ENCODE measurements at regions not wholly inside any gene's neighbourhood (a gene's known extent, or its start where the extent isn't known, plus 50 kb on each side); places are given as distances from the start of the nearest gene placed in this dataset.

DNA sequence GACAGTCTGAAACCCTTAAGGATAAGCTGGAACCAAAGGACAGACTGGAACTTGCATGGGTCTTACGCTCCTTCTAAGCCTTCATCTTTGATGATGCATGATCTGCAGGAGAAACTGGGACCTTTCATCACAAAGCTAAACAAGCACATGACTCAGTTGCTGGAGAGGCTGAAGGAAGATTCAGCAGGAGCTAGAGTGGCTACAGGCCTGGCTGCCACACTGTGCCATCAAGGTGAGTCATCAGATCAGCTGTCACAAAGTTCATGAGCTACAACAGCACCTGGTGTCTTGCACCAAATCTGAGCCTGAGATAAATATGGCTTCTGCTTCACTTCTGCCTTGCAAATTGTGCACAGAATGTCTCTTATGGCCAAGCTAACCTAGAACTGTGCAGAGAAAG lies 95.5 kb upstream of the MARK1 start:
- no peak overlapping the region for H3K4me3 ChIP-seq (replicated peaks; ENCODE audit: low read depth, low read length)
- TF ChIP-seq, protein P1, sequence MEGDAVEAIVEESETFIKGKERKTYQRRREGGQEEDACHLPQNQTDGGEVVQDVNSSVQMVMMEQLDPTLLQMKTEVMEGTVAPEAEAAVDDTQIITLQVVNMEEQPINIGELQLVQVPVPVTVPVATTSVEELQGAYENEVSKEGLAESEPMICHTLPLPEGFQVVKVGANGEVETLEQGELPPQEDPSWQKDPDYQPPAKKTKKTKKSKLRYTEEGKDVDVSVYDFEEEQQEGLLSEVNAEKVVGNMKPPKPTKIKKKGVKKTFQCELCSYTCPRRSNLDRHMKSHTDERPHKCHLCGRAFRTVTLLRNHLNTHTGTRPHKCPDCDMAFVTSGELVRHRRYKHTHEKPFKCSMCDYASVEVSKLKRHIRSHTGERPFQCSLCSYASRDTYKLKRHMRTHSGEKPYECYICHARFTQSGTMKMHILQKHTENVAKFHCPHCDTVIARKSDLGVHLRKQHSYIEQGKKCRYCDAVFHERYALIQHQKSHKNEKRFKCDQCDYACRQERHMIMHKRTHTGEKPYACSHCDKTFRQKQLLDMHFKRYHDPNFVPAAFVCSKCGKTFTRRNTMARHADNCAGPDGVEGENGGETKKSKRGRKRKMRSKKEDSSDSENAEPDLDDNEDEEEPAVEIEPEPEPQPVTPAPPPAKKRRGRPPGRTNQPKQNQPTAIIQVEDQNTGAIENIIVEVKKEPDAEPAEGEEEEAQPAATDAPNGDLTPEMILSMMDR (IDR thresholded peaks at IDR 0.05; ENCODE audit: low read depth, low read length, missing control alignments): no peak
- DNase-seq (ENCODE audit: extremely low read depth, low read depth): no peak

DNA sequence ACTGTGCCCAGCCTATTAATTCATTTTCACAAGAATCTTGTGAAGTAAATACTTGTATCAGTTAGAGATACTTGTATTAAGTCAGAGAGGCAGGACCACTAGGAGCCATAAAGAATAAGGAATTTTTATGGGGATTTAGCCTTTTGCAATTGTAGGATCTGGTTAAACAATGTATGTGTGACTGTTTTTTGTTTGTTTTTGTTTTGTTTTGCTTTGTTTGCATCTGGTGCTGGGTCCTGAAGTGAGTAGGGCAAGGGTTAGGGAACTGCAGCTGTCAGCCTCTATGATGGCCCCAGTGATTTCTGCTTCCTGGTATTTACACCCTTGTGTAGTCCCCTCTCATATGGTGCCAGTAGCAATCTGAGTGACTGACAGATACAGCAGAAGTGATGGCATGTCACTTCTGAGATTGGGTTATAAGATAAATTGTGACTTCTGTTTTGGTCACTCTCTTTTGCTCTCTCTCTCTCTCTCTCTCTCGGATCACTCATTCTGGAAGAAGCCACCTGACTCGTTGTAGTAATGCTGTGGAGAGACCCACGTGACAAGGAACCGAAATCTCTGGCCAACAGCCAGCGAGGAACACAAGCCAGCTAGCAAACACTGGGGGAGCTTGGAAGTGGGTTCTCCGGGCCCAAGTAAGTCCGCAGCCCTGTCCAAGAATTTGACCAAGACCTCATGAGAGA lies 96.2 kb upstream of the MARK1 start:
- TF ChIP-seq, protein P1 (IDR thresholded peaks at IDR 0.05; ENCODE audit: low read depth, low read length, missing control alignments): no peak
- no peak overlapping the region for H3K4me3 ChIP-seq (replicated peaks; ENCODE audit: low read depth, low read length)
- DNase-seq (ENCODE audit: extremely low read depth, low read depth): no peak

DNA sequence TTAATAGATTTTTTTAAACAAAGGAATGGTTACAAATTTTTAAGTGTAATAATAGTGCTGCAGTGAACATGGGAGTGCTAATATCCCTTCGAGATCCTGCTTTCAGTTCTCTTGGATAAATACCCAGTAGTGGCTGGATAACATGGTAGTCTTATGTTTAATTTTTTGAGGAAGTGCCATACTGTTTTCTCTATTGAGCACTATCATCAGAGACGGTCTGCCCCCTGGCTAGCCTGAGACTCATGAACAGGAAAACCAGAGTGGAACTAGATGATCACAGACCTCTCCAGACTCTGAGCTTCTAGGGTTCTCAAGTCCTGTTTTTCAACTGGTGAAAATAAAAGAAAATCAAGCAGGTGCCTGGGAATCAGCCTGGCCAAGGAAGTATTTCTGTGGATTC lies 97.3 kb upstream of the MARK1 start:
- TF ChIP-seq, protein P1 (IDR thresholded peaks at IDR 0.05; ENCODE audit: low read depth, low read length, missing control alignments): no peak
- no peak overlapping the region for H3K4me3 ChIP-seq (replicated peaks; ENCODE audit: low read depth, low read length)
- no peak for DNase-seq (ENCODE audit: extremely low read depth, low read depth)

DNA sequence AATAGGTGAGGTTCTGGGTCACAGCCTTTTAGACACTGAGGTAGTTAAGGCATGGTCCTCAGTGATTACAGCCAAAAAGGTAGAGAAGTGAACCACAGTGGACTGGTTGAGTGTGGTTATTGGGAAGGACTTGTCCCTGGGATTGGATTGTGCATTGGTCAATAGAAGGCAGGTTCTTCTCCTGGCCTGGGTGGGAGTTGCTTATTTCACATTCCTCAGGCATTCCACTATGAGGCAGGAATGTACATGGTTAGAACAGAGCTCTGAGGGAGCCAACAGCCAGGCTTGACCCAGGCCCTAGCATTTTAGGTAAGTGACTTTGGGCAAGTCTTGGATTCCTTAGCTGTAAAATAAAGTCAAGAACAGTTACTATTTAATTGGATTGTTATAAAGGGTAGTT lies 97.9 kb upstream of the MARK1 start:
- TF ChIP-seq, protein P1 (IDR thresholded peaks at IDR 0.05; ENCODE audit: low read depth, low read length, missing control alignments): no peak
- no peak for DNase-seq (ENCODE audit: extremely low read depth, low read depth)
- no peak overlapping the region for H3K4me3 ChIP-seq (replicated peaks; ENCODE audit: low read depth, low read length)

DNA sequence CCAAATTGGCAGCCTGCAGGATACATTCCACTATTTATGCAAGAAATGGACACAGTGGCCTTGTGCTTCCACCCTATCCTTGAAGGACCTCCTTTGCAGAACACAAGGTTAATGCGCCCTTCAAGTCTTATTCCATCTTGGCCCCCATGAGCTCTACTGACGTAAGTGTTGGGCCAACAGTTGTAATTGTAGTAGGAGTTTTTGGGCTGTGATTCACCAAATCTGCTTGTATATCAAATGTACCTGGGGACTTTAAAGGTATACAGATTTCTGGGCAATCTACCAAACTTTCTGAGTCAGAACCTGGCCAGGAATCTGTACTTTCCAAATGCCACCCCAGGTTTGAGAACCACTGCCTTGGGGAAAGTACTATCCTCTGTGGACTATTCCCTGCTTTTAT lies 100.9 kb upstream of the MARK1 start:
- no peak overlapping the region for H3K4me3 ChIP-seq (replicated peaks; ENCODE audit: low read depth, low read length)
- no peak for DNase-seq (ENCODE audit: extremely low read depth, low read depth)
- TF ChIP-seq, protein P1 (IDR thresholded peaks at IDR 0.05; ENCODE audit: low read depth, low read length, missing control alignments): no peak

DNA sequence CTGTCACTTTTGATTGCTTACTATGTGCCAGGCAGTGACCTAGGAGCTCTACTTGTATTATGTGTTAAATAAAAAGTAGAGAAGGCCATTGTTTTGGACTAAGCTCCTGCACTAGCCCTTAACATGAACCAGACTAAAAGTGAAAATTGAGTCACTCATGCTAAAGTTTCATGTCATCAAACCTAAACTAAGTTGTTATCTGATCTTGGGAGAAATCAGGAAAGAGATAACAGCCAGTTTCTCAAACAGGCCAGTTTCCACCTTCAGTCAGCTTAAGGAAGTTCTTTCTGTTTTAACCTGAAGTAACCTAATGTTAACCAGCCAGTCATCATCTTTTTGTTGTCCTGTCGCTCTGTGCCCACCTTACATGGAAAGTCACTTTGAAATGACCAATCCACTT lies 102.1 kb upstream of the MARK1 start:
- TF ChIP-seq, protein P1 (IDR thresholded peaks at IDR 0.05; ENCODE audit: low read depth, low read length, missing control alignments): no peak
- DNase-seq (ENCODE audit: extremely low read depth, low read depth): no peak
- H3K4me3 ChIP-seq (replicated peaks; ENCODE audit: low read depth, low read length): no peak overlapping the region

DNA sequence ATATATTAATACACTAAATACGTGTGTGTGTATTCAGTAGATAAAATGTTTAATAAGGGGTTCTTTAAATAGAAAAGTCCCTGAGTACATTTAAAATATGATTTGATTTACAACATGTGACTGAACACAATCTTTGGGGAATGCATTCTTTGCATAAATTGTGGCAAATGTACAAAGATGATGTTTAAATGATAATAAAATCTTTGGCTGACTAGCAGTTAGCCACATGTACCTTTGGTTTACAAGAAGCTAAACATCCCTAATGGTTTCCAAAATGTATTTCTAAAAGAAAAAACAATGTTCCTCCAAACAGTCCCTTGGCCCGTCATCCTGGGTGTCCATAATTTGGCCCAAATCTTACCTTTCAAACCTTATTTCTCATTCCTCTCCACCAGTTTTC lies 106.4 kb upstream of the MARK1 start:
- TF ChIP-seq, protein P1 (IDR thresholded peaks at IDR 0.05; ENCODE audit: low read depth, low read length, missing control alignments): no peak
- no peak for DNase-seq (ENCODE audit: extremely low read depth, low read depth)

More for the DNA sequence above, 106.4 kb upstream of the MARK1 start:
- no peak overlapping the region for H3K4me3 ChIP-seq (replicated peaks; ENCODE audit: low read depth, low read length)

All from HFF-Myc (cell line).